Pancreas (tissue), 10 donors: ENCODE measurements at regions not wholly inside any gene's neighbourhood (a gene's known extent, or its start where the extent isn't known, plus 50 kb on each side); places are given as distances from the start of the nearest gene placed in this dataset.
A peak's percentile ranks its signal among the peaks of the same experiment; 100 is the strongest.

Experiments used
- ATAC-seq, 4 donors: fragments of 200-7000 bp; cut with Tn5 transposase; one replicate each; pipeline versions ENCODE4 v1.8.0 to v1.9.1; 2020; ENCODE audit warnings: mild to moderate bottlenecking in 4 of 4, moderate library complexity in 4 of 4
- DNase-seq, 6 donors: peaks; one replicate each; pipeline ENCODE4 v3.0.0-alpha.2; 2020
- FAIRE-seq: peaks from 2 replicates; lab custom pipeline; 2012; peaks lifted over from hg19 to GRCh38; lab: Jason Lieb, UNC
- H3K27ac ChIP-seq, 4 donors: fragments of 200-600 bp; sonication (generic); 1 replicate in 3 of 4; 2 replicates in 1 of 4; pipeline versions ENCODE4 v1.5.0 to v1.8.0; 2020
- H3K27me3 ChIP-seq, 4 donors: fragments of 200-600 bp; one replicate each; pipeline ENCODE4 v1.8.0; 2021
- H3K36me3 ChIP-seq, 3 donors: fragments of 200-600 bp; sonication (generic) in 1 of 3; one replicate each; pipeline versions ENCODE4 v1.5.0 to v1.8.0; 2020 to 2021
- H3K4me1 ChIP-seq, 3 donors: fragments of 200-600 bp; one replicate each; pipeline ENCODE4 v1.8.0; 2021
- H3K4me3 ChIP-seq, 4 donors: fragments of 200-600 bp; sonication (generic) in 2 of 4; one replicate each; pipeline versions ENCODE4 v1.5.0 to v1.8.0; 2020 to 2021
- H3K9me3 ChIP-seq, 4 donors: fragments of 200-600 bp; one replicate each; pipeline ENCODE4 v1.8.0; 2021
- CTCF ChIP-seq, 4 donors: fragments of 200-600 bp; sonication (generic) in 3 of 4; IDR thresholded peaks; one replicate each; pipeline versions ENCODE4 v1.5.0 to v1.8.0; 2021; ENCODE audit warnings: antibody characterized with exemption in 4 of 4
- whole genome bisulfite sequencing, 2 donors: extraction: QIAGEN DNeasy Blood & Tissue Kit; methylation state at CpG; one replicate each; pipeline ENCODE4 v1.1.7; 2013; 5-methylcytosine and 5-hydroxymethylcytosine counted together
- intact Hi-C, 3 donors: fragments of 100-400 bp; cut with DNase I; formaldehyde crosslinking; loops; one replicate each; pipeline versions ENCODE4 v1.11.1 to v1.14.2; 2022
- donor health status: healthy with polysubstance abuse.
- donor health status: DM: no; HTN: no; CAD: no; lungs with moderate emphysema.
- donor health status: DM: no; HTN: no; CAD: no.
- donor health status: control.
- donor health status: control.
- donor health status: Bipolar disorder and iron deficiency.
- donor health status: DM: yes; HTN: yes; CAD: no.
- donor health status: DM: no; HTN: no; CAD: no.
- donor health status: DM: no; HTN: no; CAD: no.
- donor health status: DM: yes; HTN: yes; CAD: no.

- no peak for FAIRE-seq
- H3K27ac ChIP-seq = no peak overlapping the region
- WGBS, 2 donors = 80 to 86% methylated on average over 8 of the region's 8 CpGs
Observed at GRCh38 chr18:45522371-45522770, 92.9 kb upstream of the SLC14A2 start.

GRCh38 chr18:45525301-45525700, 90.0 kb upstream of the SLC14A2 start:
- Histone ChIP-seq H3K36me3 (no peaks in the 10 kb centered on the region), H3K27me3 (no peaks in the 10 kb centered on the region), H3K9me3 (no peaks in the 10 kb centered on the region), H3K27ac (no peak overlapping the region), H3K4me1 (no peaks in the 10 kb centered on the region), H3K4me3 (no peak overlapping the region)
- no peak for FAIRE-seq
- no peak for TF ChIP-seq CTCF (IDR thresholded peaks at IDR 0.05)
- no peak for DNase-seq
- ATAC-seq = no peak
- intact Hi-C loops = no loop called here

More at GRCh38 chr18:45522371-45522770, 92.9 kb upstream of the SLC14A2 start:
- Histone ChIP-seq H3K27me3 (no peaks in the 10 kb centered on the region), H3K36me3 (no peaks in the 10 kb centered on the region), H3K4me3 (no peak overlapping the region), H3K9me3 (no peaks in the 10 kb centered on the region), H3K4me1 (no peaks in the 10 kb centered on the region)
- TF ChIP-seq CTCF (IDR thresholded peaks at IDR 0.05) = no peak
- ATAC-seq (no peak), DNase-seq (no peak)
- intact Hi-C loops = no loop called here

- no peak for DNase-seq
- H3K27ac ChIP-seq = no peak overlapping the region
- intact Hi-C loops = no loop called here
Observed at GRCh38 chr18:45526114-45526841, 89.0 kb upstream of the SLC14A2 start.

GRCh38 chr18:45527891-45528290, 87.4 kb upstream of the SLC14A2 start:
- whole genome bisulfite sequencing, 2 donors = 65 to 76% methylated on average over 5 of the region's 5 CpGs
- intact Hi-C loops = no loop called here
- Histone ChIP-seq H3K4me1 (no peaks in the 10 kb centered on the region), H3K4me3 (no peak overlapping the region), H3K9me3 (no peaks in the 10 kb centered on the region), H3K36me3 (no peaks in the 10 kb centered on the region), H3K27me3 (no peaks in the 10 kb centered on the region), H3K27ac (no peak overlapping the region)
- no peak for DNase-seq
- no peak for FAIRE-seq
- ATAC-seq = no peak
- TF ChIP-seq CTCF (IDR thresholded peaks at IDR 0.05) = no peak

More at GRCh38 chr18:45526114-45526841, 89.0 kb upstream of the SLC14A2 start:
- H3K36me3 ChIP-seq = no peaks in the 10 kb centered on the region
- no peaks in the 10 kb centered on the region for H3K27me3 ChIP-seq
- FAIRE-seq (no peak), ATAC-seq (peak in 1 of 4 donors; percentile 39)
- no peaks in the 10 kb centered on the region for H3K4me1 ChIP-seq
- WGBS, 2 donors = 58 to 66% methylated on average over 3 of the region's 3 CpGs
- H3K9me3 ChIP-seq = no peaks in the 10 kb centered on the region
- H3K4me3 ChIP-seq = no peak overlapping the region
- no peak for TF ChIP-seq CTCF (IDR thresholded peaks at IDR 0.05)

DNA sequence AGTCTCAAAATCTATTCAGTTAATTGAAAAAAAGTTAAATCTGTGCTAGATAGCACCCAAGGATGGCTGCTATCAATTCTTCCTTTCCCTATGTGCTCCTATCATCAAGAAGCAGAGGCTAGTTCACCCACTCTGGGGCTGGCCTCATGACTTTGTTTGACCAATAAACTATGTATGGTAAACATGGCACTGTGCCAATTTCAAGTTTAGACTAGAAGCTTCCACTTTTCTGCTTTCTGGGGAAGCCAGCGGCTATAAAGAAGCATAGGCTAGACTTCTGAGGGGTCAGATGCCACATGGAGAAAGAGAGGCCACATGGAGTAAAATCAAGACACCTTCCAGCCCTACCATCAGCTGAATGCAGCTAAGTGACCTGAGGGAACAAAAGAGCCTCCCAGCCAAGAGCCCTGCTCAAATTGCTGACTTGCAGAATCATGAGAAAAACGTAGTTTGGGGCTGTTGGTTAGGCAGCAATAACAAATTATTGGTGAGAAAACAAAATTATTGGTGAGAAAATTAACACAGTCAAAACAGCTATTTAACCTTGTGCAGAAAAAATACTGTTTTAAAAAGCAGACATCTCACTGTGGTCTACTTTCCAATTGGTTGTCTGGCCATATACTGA, 86.5 kb upstream of the SLC14A2 start:
- no peak for FAIRE-seq
- Histone ChIP-seq H3K9me3 (no peaks in the 10 kb centered on the region), H3K27me3 (no peaks in the 10 kb centered on the region), H3K36me3 (no peaks in the 10 kb centered on the region), H3K27ac (no peak overlapping the region), H3K4me3 (no peak overlapping the region), H3K4me1 (no peaks in the 10 kb centered on the region)
- no peak for TF ChIP-seq CTCF (IDR thresholded peaks at IDR 0.05)
- WGBS, 2 donors = 60 to 61% methylated on average over 2 of the region's 2 CpGs
- no peak for DNase-seq
- intact Hi-C loops = no loop called here
- ATAC-seq = no peak
